OCI-LY3 (cell line): ENCODE measurements at regions not wholly inside any gene's neighbourhood (a gene's known extent, or its start where the extent isn't known, plus 50 kb on each side); places are given as distances from the start of the nearest gene placed in this dataset.
"Not testable (repeated sequence)": the region's sequence is repeated elsewhere in the genome, so short reads cannot be mapped to it uniquely, and the experiment has no call there.

Source experiments
- CTCF ChIP-seq: fragments of 200-600, 300-600 bp; sonication (generic); IDR thresholded peaks from 2 replicates; pipeline ENCODE4 v1.5.1; 2014; ENCODE audit warnings: antibody characterized with exemption, low read length, low read depth
- EZH2phosphoT487 ChIP-seq: fragments of 200-600 bp; shearing (Covaris generic); IDR thresholded peaks from 2 replicates; pipeline ENCODE4 v1.6.1; 2018; ENCODE audit warnings: antibody characterized with exemption, mixed run types, low read depth

GRCh38 chr5:17032314-17032985, 96.4 kb upstream of the MYO10 start:
- not testable (repeated sequence) for TF ChIP-seq CTCF, EZH2phosphoT487
